Activated CD4-positive, alpha-beta memory T cell treated with anti-CD3 and anti-CD28 coated beads, Interleukin-2, amount 10 ng/mL, durations not matched to agents 7 days and 5 days (primary cell): ENCODE measurements at regions not wholly inside any gene's neighbourhood (a gene's known extent, or its start where the extent isn't known, plus 50 kb on each side); places are given as distances from the start of the nearest gene placed in this dataset.

Source experiments
- CTCF ChIA-PET: fragments of 350-600 bp; sonication (Branson Sonifier 250); formaldehyde crosslinking; loops from one replicate; lab custom pipeline; 2021; ENCODE audit warnings: antibody characterized with exemption, inconsistent platforms; lab: Charles Lee
- POLR2A ChIA-PET: fragments of 350-600 bp; sonication (Branson Sonifier 250); formaldehyde crosslinking; loops from one replicate; lab custom pipeline; 2021; ENCODE audit warnings: antibody characterized with exemption; lab: Charles Lee
- DNase-seq: peaks from one replicate; pipeline ENCODE4 v3.0.0-alpha.2; 2020
- H3K27ac Mint-ChIP-seq: one replicate; pipeline ENCODE4 v1.8.0; 2021; ENCODE audit warnings: mild to moderate bottlenecking, mixed read lengths
- H3K27me3 Mint-ChIP-seq: one replicate; pipeline ENCODE4 v1.8.0; 2021; ENCODE audit warnings: mixed read lengths
- H3K36me3 Mint-ChIP-seq: one replicate; pipeline ENCODE4 v1.8.0; 2021; ENCODE audit warnings: low read depth, mixed read lengths
- H3K4me1 Mint-ChIP-seq: one replicate; pipeline ENCODE4 v1.8.0; 2021; ENCODE audit warnings: mixed read lengths
- H3K4me3 Mint-ChIP-seq: one replicate; pipeline ENCODE4 v1.8.0; 2021; ENCODE audit warnings: mild to moderate bottlenecking, mixed read lengths
- H3K9me3 Mint-ChIP-seq: one replicate; pipeline ENCODE4 v1.8.0; 2021; ENCODE audit warnings: mixed read lengths

GRCh38 chr2:862355-862687, 88.3 kb upstream of the SNTG2 start:
- Mint-ChIP-seq H3K36me3 (no peaks in the 10 kb centered on the region), H3K4me3 (no peak overlapping the region), H3K9me3 (no peaks in the 10 kb centered on the region), H3K27me3 (no peaks in the 10 kb centered on the region), H3K27ac (no peak overlapping the region), H3K4me1 (no peaks in the 10 kb centered on the region)
- no peak for DNase-seq
- POLR2A ChIA-PET, result no interaction called here
- CTCF ChIA-PET, result no interaction called here

- H3K36me3 Mint-ChIP-seq, result no peaks in the 10 kb centered on the region
- ChIA-PET CTCF (no interaction called here), POLR2A (no interaction called here)
- no peaks in the 10 kb centered on the region for H3K4me1 Mint-ChIP-seq
- H3K4me3 Mint-ChIP-seq, result no peak overlapping the region
- H3K9me3 Mint-ChIP-seq, result no peaks in the 10 kb centered on the region
- no peak overlapping the region for H3K27ac Mint-ChIP-seq
- H3K27me3 Mint-ChIP-seq, result no peaks in the 10 kb centered on the region
- no peak for DNase-seq
Measured at GRCh38 chr2:861655-862354, 88.8 kb upstream of the SNTG2 start.

- Mint-ChIP-seq H3K27ac (no peak overlapping the region), H3K4me3 (no peak overlapping the region), H3K36me3 (no peaks in the 10 kb centered on the region), H3K27me3 (no peaks in the 10 kb centered on the region), H3K9me3 (no peaks in the 10 kb centered on the region), H3K4me1 (peaks cover 10% of the 10 kb centered on the region)
- ChIA-PET POLR2A (no interaction called here), CTCF (no interaction called here)
- no peak for DNase-seq
Measured at GRCh38 chr2:860259-860855, 90.3 kb upstream of the SNTG2 start.

- Mint-ChIP-seq H3K4me3 (no peak overlapping the region), H3K9me3 (no peaks in the 10 kb centered on the region), H3K27me3 (no peaks in the 10 kb centered on the region), H3K36me3 (peaks cover 5% of the 10 kb centered on the region), H3K27ac (no peak overlapping the region), H3K4me1 (peaks cover 24% of the 10 kb centered on the region)
- ChIA-PET POLR2A (no interaction called here), CTCF (no interaction called here)
- no peak for DNase-seq
Measured at GRCh38 chr2:858646-859045, 92.0 kb upstream of the SNTG2 start.

- H3K36me3 Mint-ChIP-seq, result peaks cover 5% of the 10 kb centered on the region
- no peaks in the 10 kb centered on the region for H3K27me3 Mint-ChIP-seq
- DNase-seq, result no peak
- H3K27ac Mint-ChIP-seq, result no peak overlapping the region
- POLR2A ChIA-PET, result no interaction called here
- no peaks in the 10 kb centered on the region for H3K9me3 Mint-ChIP-seq
- no peak overlapping the region for H3K4me3 Mint-ChIP-seq
- CTCF ChIA-PET, result no interaction called here
- peaks cover 24% of the 10 kb centered on the region for H3K4me1 Mint-ChIP-seq
Measured at GRCh38 chr2:857937-858336, 92.7 kb upstream of the SNTG2 start.

- Mint-ChIP-seq H3K27ac (no peak overlapping the region), H3K4me3 (no peak overlapping the region), H3K36me3 (peaks cover 5% of the 10 kb centered on the region), H3K27me3 (no peaks in the 10 kb centered on the region), H3K9me3 (no peaks in the 10 kb centered on the region), H3K4me1 (peaks cover 26% of the 10 kb centered on the region)
- ChIA-PET CTCF (no interaction called here), POLR2A (no interaction called here)
- DNase-seq, result no peak
Measured at GRCh38 chr2:857081-857480, 93.6 kb upstream of the SNTG2 start.

- peak overlapping the region; percentile 12 for H3K27ac Mint-ChIP-seq
- H3K36me3 Mint-ChIP-seq, result peaks cover 5% of the 10 kb centered on the region
- POLR2A ChIA-PET, result no interaction called here
- H3K27me3 Mint-ChIP-seq, result no peaks in the 10 kb centered on the region
- H3K4me1 Mint-ChIP-seq, result peaks cover 26% of the 10 kb centered on the region
- CTCF ChIA-PET, result no interaction called here
- H3K4me3 Mint-ChIP-seq, result no peak overlapping the region
- H3K9me3 Mint-ChIP-seq, result no peaks in the 10 kb centered on the region
- no peak for DNase-seq
Measured at GRCh38 chr2:856456-856855, 94.2 kb upstream of the SNTG2 start.

GRCh38 chr2:856041-856440, 94.6 kb upstream of the SNTG2 start:
- POLR2A ChIA-PET, result no interaction called here

GRCh38 chr2:855177-855576, 95.5 kb upstream of the SNTG2 start:
- POLR2A ChIA-PET, result interaction anchor here (0.6 kb wide), 1 partner anchor 34 kb away, joined by 3 read pairs; no protein-coding TSS in a partner anchor
- CTCF ChIA-PET, result interaction anchor here (0.6 kb wide), 1 partner anchor 691 kb away, joined by 3 read pairs; no protein-coding TSS in a partner anchor
- no peaks in the 10 kb centered on the region for H3K9me3 Mint-ChIP-seq
- peaks cover 5% of the 10 kb centered on the region for H3K36me3 Mint-ChIP-seq
- H3K4me3 Mint-ChIP-seq, result peak overlapping the region; percentile 53
- no peaks in the 10 kb centered on the region for H3K27me3 Mint-ChIP-seq
- H3K4me1 Mint-ChIP-seq, result peaks cover 26% of the 10 kb centered on the region
- H3K27ac Mint-ChIP-seq, result peak overlapping the region; percentile 64
- peak; percentile 51 for DNase-seq

More at GRCh38 chr2:856041-856440, 94.6 kb upstream of the SNTG2 start:
- Mint-ChIP-seq H3K9me3 (no peaks in the 10 kb centered on the region), H3K36me3 (peaks cover 5% of the 10 kb centered on the region), H3K4me1 (peaks cover 26% of the 10 kb centered on the region), H3K27me3 (no peaks in the 10 kb centered on the region), H3K4me3 (no peak overlapping the region), H3K27ac (no peak overlapping the region)
- CTCF ChIA-PET, result no interaction called here
- no peak for DNase-seq

- H3K27ac Mint-ChIP-seq, result peak overlapping the region; percentile 64
Measured at GRCh38 chr2:854460-854859, 96.2 kb upstream of the SNTG2 start.

GRCh38 chr2:853203-853870, 97.3 kb upstream of the SNTG2 start:
- peaks cover 26% of the 10 kb centered on the region for H3K4me1 Mint-ChIP-seq
- H3K9me3 Mint-ChIP-seq, result no peaks in the 10 kb centered on the region
- H3K27ac Mint-ChIP-seq, result no peak overlapping the region
- CTCF ChIA-PET, result no interaction called here
- no peak overlapping the region for H3K4me3 Mint-ChIP-seq
- DNase-seq, result no peak
- POLR2A ChIA-PET, result no interaction called here
- no peaks in the 10 kb centered on the region for H3K27me3 Mint-ChIP-seq
- H3K36me3 Mint-ChIP-seq, result peaks cover 5% of the 10 kb centered on the region

More at GRCh38 chr2:854460-854859, 96.2 kb upstream of the SNTG2 start:
- Mint-ChIP-seq H3K4me3 (peak overlapping the region; percentile 53), H3K9me3 (no peaks in the 10 kb centered on the region), H3K36me3 (peaks cover 5% of the 10 kb centered on the region), H3K27me3 (no peaks in the 10 kb centered on the region), H3K4me1 (peaks cover 26% of the 10 kb centered on the region)
- POLR2A ChIA-PET, result interaction anchor here (0.6 kb wide), 1 partner anchor 34 kb away, joined by 3 read pairs; no protein-coding TSS in a partner anchor
- DNase-seq, result peak; percentile 65
- CTCF ChIA-PET, result interaction anchor here (0.6 kb wide), 2 partner anchors 9 to 692 kb away, joined by 3 read pairs; no protein-coding TSS in a partner anchor

GRCh38 chr2:852168-852567, 98.5 kb upstream of the SNTG2 start:
- H3K36me3 Mint-ChIP-seq, result peaks cover 5% of the 10 kb centered on the region
- H3K27me3 Mint-ChIP-seq, result no peaks in the 10 kb centered on the region
- no peak for DNase-seq
- ChIA-PET POLR2A (no interaction called here), CTCF (no interaction called here)
- peaks cover 26% of the 10 kb centered on the region for H3K4me1 Mint-ChIP-seq
- no peak overlapping the region for H3K4me3 Mint-ChIP-seq
- H3K9me3 Mint-ChIP-seq, result no peaks in the 10 kb centered on the region
- no peak overlapping the region for H3K27ac Mint-ChIP-seq

- POLR2A ChIA-PET, result no interaction called here
- CTCF ChIA-PET, result no interaction called here
- H3K4me3 Mint-ChIP-seq, result no peak overlapping the region
- no peaks in the 10 kb centered on the region for H3K27me3 Mint-ChIP-seq
- H3K9me3 Mint-ChIP-seq, result no peaks in the 10 kb centered on the region
- H3K27ac Mint-ChIP-seq, result no peak overlapping the region
- DNase-seq, result no peak
- H3K36me3 Mint-ChIP-seq, result peaks cover 5% of the 10 kb centered on the region
- H3K4me1 Mint-ChIP-seq, result peaks cover 26% of the 10 kb centered on the region
Measured at GRCh38 chr2:851680-852079, 99.0 kb upstream of the SNTG2 start.
